ENCODE measurements at regions not wholly inside any gene's neighbourhood (a gene's known extent, or its start where the extent isn't known, plus 50 kb on each side); places are given as distances from the start of the nearest gene placed in this dataset.

DNA sequence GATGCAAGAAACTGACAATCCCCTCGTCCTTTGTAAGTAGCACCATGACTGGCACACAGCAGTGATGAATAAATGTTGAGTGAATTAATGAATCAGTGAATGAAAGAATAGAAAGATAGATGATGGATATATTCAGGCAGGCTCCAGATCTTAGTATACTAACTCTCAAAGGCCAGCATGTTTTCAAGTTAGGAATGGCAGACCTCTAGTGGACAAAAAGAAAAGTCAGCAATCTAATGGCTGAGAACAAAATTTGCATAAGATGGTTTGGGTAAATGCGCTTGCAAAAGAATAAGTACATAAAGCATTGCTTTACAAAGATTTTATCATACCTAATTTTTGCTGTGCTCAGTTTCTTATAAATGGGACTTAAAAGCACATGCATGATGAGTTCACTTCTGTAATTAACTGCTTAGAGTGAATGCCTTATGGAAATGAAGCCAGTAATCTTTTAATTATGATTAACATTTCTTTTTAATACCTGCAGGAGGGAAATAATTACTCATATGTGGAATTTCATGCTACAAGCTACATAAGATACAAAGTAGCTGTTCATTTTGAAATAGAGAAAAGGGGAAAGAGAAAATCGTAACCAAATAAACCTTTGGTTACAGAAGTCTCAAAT is 126.9 kb upstream of the GPRIN3 start:
- no peaks in the 10 kb centered on the region for H3K9me3 ChIP-seq
- DNase-seq, result no peak
- H3K36me3 ChIP-seq, result no peaks in the 10 kb centered on the region
- H3K27ac ChIP-seq, result no peak overlapping the region
- TF ChIP-seq, protein P1, sequence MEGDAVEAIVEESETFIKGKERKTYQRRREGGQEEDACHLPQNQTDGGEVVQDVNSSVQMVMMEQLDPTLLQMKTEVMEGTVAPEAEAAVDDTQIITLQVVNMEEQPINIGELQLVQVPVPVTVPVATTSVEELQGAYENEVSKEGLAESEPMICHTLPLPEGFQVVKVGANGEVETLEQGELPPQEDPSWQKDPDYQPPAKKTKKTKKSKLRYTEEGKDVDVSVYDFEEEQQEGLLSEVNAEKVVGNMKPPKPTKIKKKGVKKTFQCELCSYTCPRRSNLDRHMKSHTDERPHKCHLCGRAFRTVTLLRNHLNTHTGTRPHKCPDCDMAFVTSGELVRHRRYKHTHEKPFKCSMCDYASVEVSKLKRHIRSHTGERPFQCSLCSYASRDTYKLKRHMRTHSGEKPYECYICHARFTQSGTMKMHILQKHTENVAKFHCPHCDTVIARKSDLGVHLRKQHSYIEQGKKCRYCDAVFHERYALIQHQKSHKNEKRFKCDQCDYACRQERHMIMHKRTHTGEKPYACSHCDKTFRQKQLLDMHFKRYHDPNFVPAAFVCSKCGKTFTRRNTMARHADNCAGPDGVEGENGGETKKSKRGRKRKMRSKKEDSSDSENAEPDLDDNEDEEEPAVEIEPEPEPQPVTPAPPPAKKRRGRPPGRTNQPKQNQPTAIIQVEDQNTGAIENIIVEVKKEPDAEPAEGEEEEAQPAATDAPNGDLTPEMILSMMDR (IDR thresholded peaks at IDR 0.05), result peak; percentile 28 to 93 (median 89)
- TF ChIP-seq POLR2A (IDR thresholded peaks at IDR 0.05), result no peak
- H3K27me3 ChIP-seq, result no peaks in the 10 kb centered on the region
- H3K4me1 ChIP-seq, result no peaks in the 10 kb centered on the region
- H3K4me3 ChIP-seq, result no peak overlapping the region

DNA sequence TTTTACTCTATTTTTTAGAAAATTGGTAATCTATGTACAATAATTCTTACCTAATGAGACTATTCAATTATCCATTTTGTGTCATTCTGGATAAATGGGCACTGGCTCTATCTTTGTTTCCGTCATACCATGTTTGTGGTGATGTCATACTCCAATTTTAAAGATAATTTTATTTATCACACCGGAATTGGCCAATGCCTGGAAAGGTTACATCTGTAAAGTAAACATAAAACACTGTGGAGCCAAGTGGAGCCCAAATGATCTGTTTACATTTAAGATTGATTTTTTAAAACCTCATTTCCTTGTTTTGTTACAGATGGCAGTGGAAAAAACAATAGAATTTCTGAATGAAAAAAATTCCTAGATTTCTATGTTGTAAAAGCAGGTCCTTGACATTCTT is 120.2 kb upstream of the GPRIN3 start:
- no peak overlapping the region for H3K4me3 ChIP-seq
- no peaks in the 10 kb centered on the region for H3K27me3 ChIP-seq
- no peaks in the 10 kb centered on the region for H3K9me3 ChIP-seq
- no peaks in the 10 kb centered on the region for H3K36me3 ChIP-seq
- TF ChIP-seq, protein P1 (IDR thresholded peaks at IDR 0.05), result no peak
- no peak for TF ChIP-seq POLR2A (IDR thresholded peaks at IDR 0.05)
- no peak for DNase-seq
- no peaks in the 10 kb centered on the region for H3K4me1 ChIP-seq
- no peak overlapping the region for H3K27ac ChIP-seq

DNA sequence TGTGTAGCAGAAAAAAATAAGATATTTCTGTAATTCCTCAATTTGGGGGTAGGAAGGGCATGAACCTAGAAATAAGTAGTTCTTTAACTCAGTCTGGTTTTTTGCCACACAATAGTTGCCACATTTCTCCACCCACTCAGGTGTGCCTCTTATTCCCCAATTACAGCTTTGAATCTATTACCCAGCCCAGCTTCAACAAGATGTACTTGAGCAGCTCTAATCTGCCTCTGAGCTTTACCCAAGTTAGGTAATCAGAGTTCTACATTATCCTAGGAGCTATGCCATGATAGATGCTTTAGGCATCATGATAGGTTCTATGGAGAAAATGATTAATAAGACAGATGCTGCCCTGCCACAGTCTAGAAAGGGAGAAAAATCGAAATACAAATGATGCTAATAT is 117.4 kb upstream of the GPRIN3 start:
- H3K4me3 ChIP-seq, result no peak overlapping the region
- no peak for TF ChIP-seq POLR2A (IDR thresholded peaks at IDR 0.05)
- TF ChIP-seq, protein P1 (IDR thresholded peaks at IDR 0.05), result no peak
- DNase-seq, result no peak

DNA sequence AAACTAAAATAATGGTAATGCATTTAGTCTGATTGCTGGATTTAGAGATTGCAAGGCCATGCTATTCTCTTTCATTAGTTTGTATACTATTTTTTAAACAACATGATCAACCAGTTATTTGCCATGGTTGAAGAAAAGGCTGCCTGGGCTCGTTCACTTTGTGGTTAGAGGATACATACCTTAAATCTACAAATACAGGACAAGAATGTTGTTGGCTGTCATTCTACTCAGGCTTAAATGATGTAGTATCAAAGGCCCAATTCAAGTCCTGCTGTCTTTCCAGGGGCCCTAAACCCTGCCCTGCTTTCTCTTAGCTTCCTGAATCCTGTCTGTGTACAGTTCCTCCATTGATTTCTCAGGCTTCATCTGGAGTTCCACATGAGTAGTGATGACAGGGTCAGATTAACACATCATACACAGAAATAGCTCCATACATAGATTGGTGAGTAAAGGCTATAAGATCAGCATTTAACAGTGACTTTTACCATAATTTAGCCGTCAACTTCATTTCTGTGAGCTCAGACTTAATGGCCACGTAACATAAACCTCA is 114.9 kb upstream of the GPRIN3 start:
- no peaks in the 10 kb centered on the region for H3K36me3 ChIP-seq
- H3K27me3 ChIP-seq, result no peaks in the 10 kb centered on the region
- no peaks in the 10 kb centered on the region for H3K9me3 ChIP-seq
- H3K4me3 ChIP-seq, result no peak overlapping the region
- H3K27ac ChIP-seq, result no peak overlapping the region
- DNase-seq, result no peak
- H3K4me1 ChIP-seq, result no peaks in the 10 kb centered on the region
- no peak for TF ChIP-seq POLR2A (IDR thresholded peaks at IDR 0.05)

More for the DNA sequence above, 117.4 kb upstream of the GPRIN3 start:
- H3K27me3 ChIP-seq, result no peaks in the 10 kb centered on the region
- no peaks in the 10 kb centered on the region for H3K4me1 ChIP-seq
- no peaks in the 10 kb centered on the region for H3K36me3 ChIP-seq
- no peak overlapping the region for H3K27ac ChIP-seq
- no peaks in the 10 kb centered on the region for H3K9me3 ChIP-seq

DNA sequence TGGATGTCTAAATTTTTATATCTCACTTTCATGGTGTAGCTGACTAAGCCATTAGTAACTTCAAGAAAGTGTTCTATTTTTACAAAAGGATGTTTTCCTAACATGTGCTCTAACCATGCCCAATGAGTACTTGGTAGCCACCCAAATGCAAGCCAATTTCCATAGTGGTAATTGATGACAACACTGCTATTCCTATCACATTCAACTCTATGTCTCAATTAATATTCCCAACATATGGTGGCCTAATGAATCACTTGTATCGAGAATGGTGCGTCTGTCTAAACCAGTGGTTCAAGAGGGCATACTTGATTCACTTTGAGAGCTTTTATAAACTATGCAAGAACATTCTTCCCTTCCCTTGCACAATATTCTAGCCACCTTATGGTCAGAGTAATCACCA is 112.9 kb upstream of the GPRIN3 start:
- no peak overlapping the region for H3K27ac ChIP-seq
- H3K36me3 ChIP-seq, result no peaks in the 10 kb centered on the region
- DNase-seq, result no peak
- H3K9me3 ChIP-seq, result no peaks in the 10 kb centered on the region
- no peaks in the 10 kb centered on the region for H3K4me1 ChIP-seq
- no peaks in the 10 kb centered on the region for H3K27me3 ChIP-seq
- TF ChIP-seq, protein P1 (IDR thresholded peaks at IDR 0.05), result no peak
- TF ChIP-seq POLR2A (IDR thresholded peaks at IDR 0.05), result no peak
- no peak overlapping the region for H3K4me3 ChIP-seq

DNA sequence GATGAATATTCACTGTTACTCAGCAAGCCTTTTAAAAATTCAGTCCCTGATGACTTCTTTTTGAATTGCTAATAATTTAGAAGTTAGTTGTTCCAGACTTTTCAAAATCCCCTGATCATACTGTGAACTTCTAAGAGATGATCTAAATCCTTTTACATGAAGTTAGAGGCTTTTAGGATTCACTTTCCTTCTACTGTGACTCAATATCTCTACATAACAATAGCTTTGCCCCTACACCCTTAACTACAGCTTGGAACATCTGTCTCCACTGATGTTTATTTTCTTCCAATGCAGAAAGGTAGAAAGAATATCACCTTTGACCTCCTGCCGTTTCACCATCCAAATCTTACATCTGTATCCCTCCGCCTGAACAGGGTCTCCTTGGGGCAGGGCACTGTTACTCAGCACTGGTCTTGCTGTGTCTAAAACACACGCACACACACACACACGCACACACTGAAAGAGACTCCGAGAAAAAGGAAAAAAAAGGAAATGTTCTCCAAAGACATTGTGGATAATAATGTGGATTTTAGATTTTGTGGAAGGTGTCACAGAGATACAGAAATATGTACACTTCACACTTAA is 111.6 kb upstream of the GPRIN3 start:
- DNase-seq, result no peak
- TF ChIP-seq POLR2A (IDR thresholded peaks at IDR 0.05), result no peak
- TF ChIP-seq, protein P1 (IDR thresholded peaks at IDR 0.05), result no peak

More for the DNA sequence above, 111.6 kb upstream of the GPRIN3 start:
- H3K27ac ChIP-seq, result no peak overlapping the region
- no peak overlapping the region for H3K4me3 ChIP-seq
- no peaks in the 10 kb centered on the region for H3K36me3 ChIP-seq
- H3K9me3 ChIP-seq, result no peaks in the 10 kb centered on the region
- H3K4me1 ChIP-seq, result no peaks in the 10 kb centered on the region
- no peaks in the 10 kb centered on the region for H3K27me3 ChIP-seq
